ENCODE measurements at regions not wholly inside any gene's neighbourhood (a gene's known extent, or its start where the extent isn't known, plus 50 kb on each side); places are given as distances from the start of the nearest gene placed in this dataset.

- no peak for DNase-seq (ENCODE audit: extremely low read depth, insufficient read length)
- TF ChIP-seq CTCF (IDR thresholded peaks at IDR 0.05; ENCODE audit: insufficient read depth, low read length, poor library complexity, severe bottlenecking): no peak
- Histone ChIP-seq H3K36me3 (ENCODE audit: control insufficient read depth, insufficient read depth, low read length) (no peaks in the 10 kb centered on the region), H3K4me3 (replicated peaks; ENCODE audit: low read depth, low read length) (no peak overlapping the region), H3K27me3 (replicated peaks; ENCODE audit: control insufficient read depth, insufficient read depth, low read length) (no peaks in the 10 kb centered on the region; the same call in none of the 2 replicates)
These were observed 214.1 kb upstream of the USP24 start for GRCh38 chr1:55428944-55429931.

- no peak for DNase-seq (ENCODE audit: extremely low read depth, insufficient read length)
These were observed 213.1 kb upstream of the USP24 start for GRCh38 chr1:55428231-55428630.

GRCh38 chr1:55427606-55428005, 212.4 kb upstream of the USP24 start:
- no peaks in the 10 kb centered on the region for H3K36me3 ChIP-seq (ENCODE audit: control insufficient read depth, insufficient read depth, low read length)
- no peak overlapping the region for H3K4me3 ChIP-seq (replicated peaks; ENCODE audit: low read depth, low read length)
- DNase-seq (ENCODE audit: extremely low read depth, insufficient read length): no peak
- no peak for TF ChIP-seq CTCF (IDR thresholded peaks at IDR 0.05; ENCODE audit: insufficient read depth, low read length, poor library complexity, severe bottlenecking)
- H3K27me3 ChIP-seq (replicated peaks; ENCODE audit: control insufficient read depth, insufficient read depth, low read length): no peaks in the 10 kb centered on the region; the same call in none of the 2 replicates

More at GRCh38 chr1:55428231-55428630, 213.1 kb upstream of the USP24 start:
- TF ChIP-seq CTCF (IDR thresholded peaks at IDR 0.05; ENCODE audit: insufficient read depth, low read length, poor library complexity, severe bottlenecking): no peak
- no peaks in the 10 kb centered on the region for H3K36me3 ChIP-seq (ENCODE audit: control insufficient read depth, insufficient read depth, low read length)
- no peaks in the 10 kb centered on the region; the same call in none of the 2 replicates for H3K27me3 ChIP-seq (replicated peaks; ENCODE audit: control insufficient read depth, insufficient read depth, low read length)
- no peak overlapping the region for H3K4me3 ChIP-seq (replicated peaks; ENCODE audit: low read depth, low read length)

GRCh38 chr1:55426619-55427018, 211.5 kb upstream of the USP24 start:
- TF ChIP-seq CTCF (IDR thresholded peaks at IDR 0.05; ENCODE audit: insufficient read depth, low read length, poor library complexity, severe bottlenecking): no peak
- Histone ChIP-seq H3K4me3 (replicated peaks; ENCODE audit: low read depth, low read length) (no peak overlapping the region), H3K27me3 (replicated peaks; ENCODE audit: control insufficient read depth, insufficient read depth, low read length) (no peaks in the 10 kb centered on the region; the same call in none of the 2 replicates), H3K36me3 (ENCODE audit: control insufficient read depth, insufficient read depth, low read length) (no peaks in the 10 kb centered on the region)
- no peak for DNase-seq (ENCODE audit: extremely low read depth, insufficient read length)

- TF ChIP-seq CTCF (IDR thresholded peaks at IDR 0.05; ENCODE audit: insufficient read depth, low read length, poor library complexity, severe bottlenecking): no peak
- H3K4me3 ChIP-seq (replicated peaks; ENCODE audit: low read depth, low read length): no peak overlapping the region
- no peaks in the 10 kb centered on the region for H3K36me3 ChIP-seq (ENCODE audit: control insufficient read depth, insufficient read depth, low read length)
- DNase-seq (ENCODE audit: extremely low read depth, insufficient read length): no peak
- no peaks in the 10 kb centered on the region; the same call in none of the 2 replicates for H3K27me3 ChIP-seq (replicated peaks; ENCODE audit: control insufficient read depth, insufficient read depth, low read length)
These were observed 211.0 kb upstream of the USP24 start for GRCh38 chr1:55426156-55426555.

Data from GM06990 (cell line).